HG03442 (cell line): ENCODE measurements at regions not wholly inside any gene's neighbourhood (a gene's known extent, or its start where the extent isn't known, plus 50 kb on each side); places are given as distances from the start of the nearest gene placed in this dataset.

Experiments
- ATAC-seq: cut with Tn5 transposase; IDR thresholded peaks from one replicate; pipeline ENCODE4 v1.9.1; 2021; ENCODE audit warnings: mild to moderate bottlenecking, moderate library complexity; ENCODE audit not compliant: unreplicated experiment

GRCh38 chr1:59107516-59107915 is 189.4 kb upstream of the FGGY start:
- ATAC-seq: no peak

DNA sequence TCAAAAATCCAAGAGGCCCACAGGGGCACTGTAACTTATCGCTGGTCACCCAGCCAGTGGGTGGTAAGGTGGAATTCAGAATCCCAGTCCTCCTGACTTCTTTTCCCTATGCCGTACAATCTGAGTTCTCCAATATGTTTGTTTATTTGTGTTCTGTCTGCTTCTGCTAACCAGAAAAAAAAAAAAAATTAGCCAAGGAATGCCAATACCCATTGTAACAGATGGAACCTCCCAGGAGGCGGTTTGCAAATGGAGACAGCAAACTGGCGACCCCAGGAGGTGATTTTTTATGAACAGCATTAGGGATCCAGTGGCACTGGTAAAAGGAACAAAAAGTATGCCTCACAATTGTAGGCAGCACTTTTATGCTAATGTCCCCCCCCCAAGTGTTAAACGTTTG is 189.0 kb upstream of the FGGY start:
- no peak for ATAC-seq

DNA sequence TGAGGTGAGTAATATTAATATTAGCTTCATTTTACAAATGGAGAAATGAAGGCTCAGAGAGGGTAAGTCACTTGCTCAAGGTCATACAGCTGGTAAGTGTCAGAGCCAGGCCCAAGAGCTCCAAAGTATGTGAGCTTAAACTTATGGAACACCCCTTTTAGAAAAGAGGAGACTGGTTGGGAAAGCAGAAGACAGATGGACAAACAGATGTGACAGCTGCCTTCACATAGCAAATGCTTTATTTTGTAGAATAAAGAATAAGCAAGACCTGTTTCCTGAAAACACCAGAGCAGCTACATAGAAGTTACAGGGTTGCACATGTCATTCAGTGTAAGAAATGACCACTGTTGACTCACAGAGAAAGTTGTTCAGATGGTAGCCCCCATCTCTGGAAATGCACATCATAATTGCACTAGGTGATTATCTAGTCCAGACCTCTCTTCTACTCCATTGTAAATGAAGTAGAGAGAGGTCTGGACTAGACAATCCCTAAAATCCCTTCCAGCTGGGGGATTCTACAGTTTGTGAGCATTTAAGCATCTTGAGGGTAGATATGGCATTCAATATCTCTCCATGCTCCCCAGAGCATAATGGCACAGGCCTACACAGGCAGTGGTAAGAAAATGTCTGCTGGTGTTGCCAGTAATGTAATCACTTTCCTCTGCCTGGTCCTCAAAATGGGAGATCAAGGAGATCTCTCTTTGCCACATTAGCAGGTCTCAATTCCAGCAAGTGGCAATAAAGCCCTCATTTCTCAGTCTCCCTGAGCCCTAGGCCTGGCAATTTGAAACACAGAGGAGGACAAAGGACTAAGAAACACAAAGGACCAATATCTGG is 188.2 kb upstream of the FGGY start:
- no peak for ATAC-seq

GRCh38 chr1:59110271-59110670 is 186.6 kb upstream of the FGGY start:
- no peak for ATAC-seq

DNA sequence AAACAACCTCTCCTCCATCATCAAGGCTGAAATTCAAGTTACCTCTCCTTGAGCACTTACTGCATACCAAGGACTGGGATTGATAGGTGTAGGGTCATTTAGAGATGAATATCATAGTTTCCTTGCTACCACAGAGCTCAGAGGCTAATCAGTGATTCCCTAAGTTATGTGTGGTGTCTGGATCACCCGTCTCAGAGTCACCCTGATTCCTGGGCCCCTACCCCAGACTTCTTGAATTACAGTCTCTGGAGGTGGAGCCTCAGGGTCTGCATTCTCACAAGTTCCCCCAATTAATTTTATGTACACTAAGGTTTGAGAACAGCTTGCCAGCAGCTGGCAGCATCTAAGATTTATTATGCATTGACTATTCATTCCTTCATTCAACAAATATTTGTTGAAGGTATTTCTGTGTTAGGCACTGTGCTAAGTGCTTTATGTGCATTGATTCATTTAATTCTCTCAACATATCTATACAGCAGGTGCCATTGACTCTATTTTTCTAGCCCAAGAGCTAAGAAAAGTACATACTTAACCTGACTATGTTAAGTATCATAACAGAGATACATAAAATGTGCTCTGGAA is 182.9 kb upstream of the FGGY start:
- no peak for ATAC-seq

DNA sequence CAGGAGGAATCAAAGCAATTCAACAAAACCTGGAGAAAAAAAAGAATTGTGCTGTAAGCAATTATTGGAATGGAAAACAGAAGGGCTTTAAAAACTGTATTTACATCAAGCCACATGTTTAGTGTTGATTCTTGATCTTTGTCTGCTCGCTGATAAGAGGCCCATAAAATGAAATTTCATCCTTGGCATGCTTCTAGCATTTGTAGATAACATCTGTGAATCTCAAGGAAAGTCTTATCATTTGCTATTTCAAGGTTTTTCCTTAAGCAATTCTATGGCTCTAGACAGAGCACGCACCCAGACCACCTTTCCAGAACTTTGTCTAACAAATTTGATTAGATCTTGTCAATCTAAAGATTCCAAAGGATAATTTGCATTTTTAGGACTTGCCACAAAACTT is 181.0 kb upstream of the FGGY start:
- no peak for ATAC-seq

DNA sequence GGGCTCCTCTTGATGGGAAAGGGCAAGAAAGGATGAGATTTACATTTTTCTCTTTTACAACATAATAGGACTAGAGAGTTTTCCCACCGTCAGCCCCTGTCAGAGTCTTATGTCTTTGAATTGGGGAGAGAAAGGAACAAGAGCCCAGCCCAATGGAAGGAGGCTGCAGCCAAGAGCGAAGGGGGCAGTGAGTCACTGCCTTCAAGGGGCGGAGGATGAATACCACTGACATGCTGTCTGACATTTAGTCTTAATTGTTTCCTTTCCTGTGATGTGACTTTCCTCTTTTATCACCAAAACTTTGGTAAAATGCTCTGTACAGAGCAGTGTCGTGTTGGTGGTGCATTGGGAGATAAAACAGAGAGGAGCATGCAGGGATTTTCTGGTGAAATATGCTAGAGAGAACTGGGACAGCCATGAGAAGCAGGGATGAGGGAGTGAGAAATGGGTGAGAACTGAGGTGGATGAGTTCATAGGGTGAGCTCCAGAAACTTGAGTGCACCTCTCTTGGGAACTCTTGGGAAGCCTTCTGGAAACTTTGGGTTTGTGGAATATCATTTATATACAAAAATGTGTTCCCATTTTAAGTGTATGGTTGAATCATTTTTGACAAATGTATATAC is 179.9 kb upstream of the FGGY start:
- ATAC-seq: no peak

GRCh38 chr1:59122527-59122926 is 174.4 kb upstream of the FGGY start:
- no peak for ATAC-seq

GRCh38 chr1:59123081-59123681 is 173.7 kb upstream of the FGGY start:
- ATAC-seq: no peak

GRCh38 chr1:59124166-59124565 is 172.7 kb upstream of the FGGY start:
- no peak for ATAC-seq

- no peak for ATAC-seq
Measured at GRCh38 chr1:59125154-59125553, 171.7 kb upstream of the FGGY start.

GRCh38 chr1:59125676-59126320 is 171.1 kb upstream of the FGGY start:
- ATAC-seq: no peak

DNA sequence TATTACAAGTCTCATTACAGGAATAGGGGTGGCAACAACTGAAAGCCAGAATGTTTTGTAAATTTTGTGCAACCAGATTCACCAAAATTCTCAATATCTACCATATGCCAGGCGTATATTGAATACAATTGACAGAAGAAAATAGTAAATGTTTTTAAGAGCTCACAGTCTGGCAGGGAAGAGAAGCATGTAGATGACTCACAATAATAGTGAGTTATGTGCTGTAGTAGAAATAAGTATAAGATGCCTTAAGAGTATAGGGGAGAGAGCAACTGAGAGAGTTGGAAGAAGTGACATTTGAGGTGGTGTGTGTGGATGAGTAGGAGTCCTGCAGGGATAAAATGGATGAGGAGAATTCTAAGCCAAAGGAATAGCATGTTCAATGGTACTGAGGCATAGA is 170.5 kb upstream of the FGGY start:
- no peak for ATAC-seq

DNA sequence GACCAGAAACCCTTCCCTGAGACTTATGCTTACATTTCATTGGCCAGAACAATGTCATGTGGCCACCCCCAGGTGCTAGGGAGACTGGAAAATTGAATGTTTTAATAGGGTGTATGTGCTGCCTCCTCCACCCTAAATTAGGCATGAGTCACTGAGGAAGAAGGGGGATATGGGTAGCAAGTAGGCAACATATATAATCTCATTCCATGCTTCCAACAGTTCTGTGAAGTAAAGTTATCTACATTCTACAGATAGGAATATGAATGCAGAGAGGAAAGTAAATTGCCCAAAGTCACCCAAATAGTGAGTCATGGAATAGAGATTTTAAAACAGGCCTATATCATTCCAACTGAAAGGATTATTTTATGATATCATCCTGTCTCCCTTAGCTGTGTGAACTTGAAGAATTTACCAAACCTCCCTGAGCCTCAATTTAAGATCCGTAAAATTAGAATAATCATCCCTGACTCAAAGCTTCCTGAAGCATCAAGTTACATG is 168.6 kb upstream of the FGGY start:
- ATAC-seq: no peak

- no peak for ATAC-seq
Measured at GRCh38 chr1:59128784-59129227, 168.1 kb upstream of the FGGY start.

DNA sequence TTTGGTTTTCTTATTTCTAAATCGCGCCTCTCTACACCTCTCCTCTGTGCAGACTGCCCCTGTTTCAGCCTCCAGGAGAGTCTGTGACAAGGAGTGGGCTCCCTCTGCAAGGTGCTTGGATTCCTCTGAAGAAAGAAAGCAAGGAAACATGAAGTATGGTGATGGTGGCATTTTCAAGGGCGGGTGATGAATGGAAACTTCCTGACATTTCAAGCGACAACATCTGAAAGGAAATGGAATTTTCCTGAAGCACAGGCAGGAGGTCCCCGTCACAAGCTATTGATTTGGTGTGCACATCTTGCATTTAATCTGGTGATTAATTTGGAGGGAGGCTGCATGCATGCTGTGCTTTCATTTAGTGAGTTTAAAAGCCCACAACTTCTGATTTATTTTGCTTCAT is 164.6 kb upstream of the FGGY start:
- ATAC-seq: no peak

DNA sequence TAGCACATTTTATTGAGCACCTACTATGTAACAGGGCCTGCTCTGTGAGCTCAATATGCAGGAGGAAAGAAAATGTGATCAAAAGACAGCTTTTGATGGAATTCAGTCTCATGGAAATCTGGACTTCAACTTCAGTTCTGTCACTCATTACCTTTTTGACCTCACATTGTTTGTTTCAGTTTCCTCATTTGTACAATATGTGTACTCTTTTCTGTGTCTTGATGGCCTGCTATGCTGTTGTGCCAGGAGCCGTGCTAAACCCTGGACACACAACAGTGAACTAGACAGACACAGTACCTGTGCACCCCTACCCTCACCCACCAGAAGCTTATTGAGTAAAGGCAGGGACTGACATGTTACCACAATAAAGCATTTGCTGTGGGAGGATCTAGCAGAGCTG is 162.9 kb upstream of the FGGY start:
- no peak for ATAC-seq

DNA sequence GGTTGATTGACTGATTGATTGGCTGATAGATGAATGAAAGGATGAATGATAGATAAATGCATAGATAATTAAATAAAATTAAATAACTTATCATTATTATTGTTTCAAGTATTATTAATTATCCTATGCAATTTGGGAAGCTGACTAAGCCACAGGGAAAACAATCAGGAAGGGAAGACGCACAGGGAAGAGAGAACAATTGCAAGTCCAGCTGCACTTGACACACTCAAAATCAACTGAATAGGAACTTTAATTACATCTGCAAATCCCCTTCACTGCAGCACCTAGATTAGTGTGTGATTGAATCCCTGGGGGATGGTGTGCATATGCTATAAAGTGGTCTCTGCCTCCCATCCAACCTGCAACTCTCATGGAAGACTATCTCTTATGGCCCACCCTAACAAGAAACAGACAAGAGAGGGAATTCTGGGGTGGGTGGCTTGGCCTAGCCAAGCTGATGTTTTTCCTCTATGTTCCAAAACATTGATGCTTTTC is 161.1 kb upstream of the FGGY start:
- no peak for ATAC-seq

GRCh38 chr1:59136541-59137275 is 160.2 kb upstream of the FGGY start:
- no peak for ATAC-seq

- ATAC-seq: no peak
Measured at GRCh38 chr1:59137276-59137615, 159.6 kb upstream of the FGGY start.
